GM23338 (cell line): ENCODE measurements at regions not wholly inside any gene's neighbourhood (a gene's known extent, or its start where the extent isn't known, plus 50 kb on each side); places are given as distances from the start of the nearest gene placed in this dataset.

Experiments
- ATAC-seq: fragments of 200-7000 bp; cut with Tn5 transposase; 3 replicates; pipeline ENCODE4 v1.9.1; 2020
- DNase-seq: peaks from one replicate; pipeline ENCODE4 v3.0.0-alpha.2; 2015; ENCODE audit warnings: low spot score
- H2AFZ ChIP-seq: fragments of 200-600 bp; sonication (generic); 2 replicates; pipeline ENCODE4 v1.8.0; 2016; ENCODE audit warnings: antibody characterized with exemption, mild to moderate bottlenecking, moderate library complexity
- H3F3A ChIP-seq: fragments of 200-600 bp; sonication (generic); replicated peaks from 2 replicates; pipeline ENCODE4 v1.8.0; 2017; ENCODE audit warnings: antibody characterized with exemption, mixed run types, low read depth
- H3K27ac ChIP-seq: fragments of 200-600 bp; sonication (generic); 2 replicates; pipeline ENCODE4 v1.6.1; 2016; ENCODE audit warnings: low read depth
- H3K27me3 ChIP-seq: fragments of 200-600 bp; sonication (generic); 2 replicates; pipeline ENCODE4 v1.8.0; 2016; ENCODE audit warnings: mild to moderate bottlenecking, mixed run types, moderate library complexity; ENCODE audit not compliant: insufficient read depth
- H3K36me3 ChIP-seq: fragments of 200-600 bp; sonication (generic); 2 replicates; pipeline ENCODE4 v1.8.0; 2016; ENCODE audit warnings: mild to moderate bottlenecking; ENCODE audit not compliant: insufficient read depth
- H3K4me1 ChIP-seq: fragments of 200-600 bp; sonication (generic); 2 replicates; pipeline ENCODE4 v1.8.0; 2016; ENCODE audit warnings: mild to moderate bottlenecking, moderate library complexity; ENCODE audit not compliant: insufficient read depth
- H3K4me2 ChIP-seq: fragments of 200-600 bp; sonication (generic); 2 replicates; pipeline ENCODE4 v1.7.1; 2017; ENCODE audit warnings: mixed run types
- H3K4me3 ChIP-seq: fragments of 200-600 bp; sonication (generic); 2 replicates; pipeline ENCODE4 v1.6.1; 2016; ENCODE audit warnings: mixed run types
- H3K79me2 ChIP-seq: fragments of 200-600 bp; sonication (generic); replicated peaks from 2 replicates; pipeline ENCODE4 v1.8.0; 2017; ENCODE audit warnings: mild to moderate bottlenecking; ENCODE audit not compliant: insufficient read depth
- H3K9me2 ChIP-seq: fragments of 200-600 bp; sonication (generic); 2 replicates; pipeline ENCODE4 v1.8.0; 2017; ENCODE audit not compliant: insufficient read depth
- H4K20me1 ChIP-seq: fragments of 200-600 bp; sonication (generic); replicated peaks from 2 replicates; pipeline ENCODE4 v1.8.0; 2017; ENCODE audit warnings: mild to moderate bottlenecking; ENCODE audit not compliant: insufficient read depth
- H3K27ac Mint-ChIP-seq: 2 replicates; pipeline ENCODE4 v1.8.0; 2020; ENCODE audit warnings: inconsistent platforms, mild to moderate bottlenecking, moderate library complexity, mixed read lengths
- H3K27me3 Mint-ChIP-seq: 3 replicates; pipeline ENCODE4 v1.8.0; 2022; ENCODE audit warnings: low read depth, mild to moderate bottlenecking, moderate library complexity, mixed read lengths, inconsistent platforms; ENCODE audit not compliant: insufficient read depth, poor library complexity
- H3K36me3 Mint-ChIP-seq: 3 replicates; pipeline ENCODE4 v1.8.0; 2021; ENCODE audit warnings: low read depth, mild to moderate bottlenecking, inconsistent platforms, moderate library complexity, mixed read lengths
- H3K4me1 Mint-ChIP-seq: 3 replicates; pipeline ENCODE4 v1.8.0; 2020; ENCODE audit warnings: mild to moderate bottlenecking, inconsistent platforms, mixed read lengths
- H3K4me3 Mint-ChIP-seq: 3 replicates; pipeline ENCODE4 v1.8.0; 2021; ENCODE audit warnings: moderate library complexity, mild to moderate bottlenecking, inconsistent platforms, mixed read lengths
- H3K9me3 Mint-ChIP-seq: 3 replicates; pipeline ENCODE4 v1.8.0; 2020; ENCODE audit warnings: moderate library complexity, mild to moderate bottlenecking, inconsistent platforms, mixed read lengths
- CREB1 ChIP-seq: fragments of 250-450 bp; sonication (Bioruptor Pico); IDR thresholded peaks from 2 replicates; pipeline ENCODE4 v1.5.0; 2020; ENCODE audit warnings: low read depth, mild to moderate bottlenecking, moderate library complexity
- CTCF ChIP-seq, 2 experiments: fragments of 200-600 bp in 1 of 2; sonication (generic) in 1 of 2; conservative IDR thresholded peaks; 2 replicates each; pipeline versions ENCODE4 v1.5.1 to v1.6.1; 2016 to 2017; ENCODE audit warnings: antibody characterized with exemption in 2 of 2, low read depth in 2 of 2, mild to moderate bottlenecking in 2 of 2, moderate library complexity in 1 of 2
- ETS1 ChIP-seq: IDR thresholded peaks from 2 replicates; pipeline ENCODE4 v1.6.1; 2016; ENCODE audit warnings: antibody characterized with exemption
- EZH2 ChIP-seq: fragments of 200-600 bp; sonication (generic); IDR thresholded peaks from one replicate; pipeline ENCODE4 v1.8.0; 2017; ENCODE audit warnings: antibody characterized with exemption, mild to moderate bottlenecking, low read depth; ENCODE audit not compliant: unreplicated experiment
- EZH2phosphoT487 ChIP-seq: fragments of 200-600 bp; sonication (generic); IDR thresholded peaks from one replicate; pipeline ENCODE4 v1.8.1; 2018; ENCODE audit warnings: antibody characterized with exemption; ENCODE audit not compliant: unreplicated experiment
- JUNB ChIP-seq: IDR thresholded peaks from one replicate; pipeline ENCODE4 v1.6.1; 2016; ENCODE audit warnings: antibody characterized with exemption; ENCODE audit not compliant: unreplicated experiment
- NANOG ChIP-seq: IDR thresholded peaks from 2 replicates; pipeline ENCODE4 v1.6.1; 2016; ENCODE audit warnings: antibody characterized with exemption, borderline replicate concordance
- POLR2AphosphoS5 ChIP-seq: IDR thresholded peaks from 2 replicates; pipeline ENCODE4 v1.6.1; 2016; ENCODE audit warnings: antibody characterized with exemption, low read depth
- REST ChIP-seq: IDR thresholded peaks from one replicate; pipeline ENCODE4 v1.6.1; 2018; ENCODE audit warnings: antibody characterized with exemption; ENCODE audit not compliant: unreplicated experiment
- STAT1 ChIP-seq: IDR thresholded peaks from one replicate; pipeline ENCODE4 v1.6.1; 2016; ENCODE audit warnings: antibody characterized with exemption; ENCODE audit not compliant: unreplicated experiment
- ZNF114 ChIP-seq: fragments of 250-450 bp; sonication (Bioruptor Pico); IDR thresholded peaks from 2 replicates; pipeline ENCODE4 v1.5.0; 2020; ENCODE audit warnings: mild to moderate bottlenecking, moderate library complexity
- ZNF331 ChIP-seq: fragments of 250-450 bp; sonication (Bioruptor Pico); IDR thresholded peaks from 2 replicates; pipeline ENCODE4 v1.5.0; 2020; ENCODE audit warnings: low read depth, mild to moderate bottlenecking, moderate library complexity
- ZNF462 ChIP-seq: fragments of 250-450 bp; sonication (Bioruptor Pico); IDR thresholded peaks from 2 replicates; pipeline ENCODE4 v1.5.0; 2020; ENCODE audit warnings: mild to moderate bottlenecking, moderate library complexity

GRCh38 chr20:52086878-52087277 is 104.7 kb downstream of the ZFP64 start:
- H3K27ac Mint-ChIP-seq, result no peak overlapping the region
- Histone ChIP-seq H4K20me1 (no peaks in the 10 kb centered on the region), H3K27ac (no peak overlapping the region), H3K9me2 (no peaks in the 10 kb centered on the region), H3F3A (no peaks in the 10 kb centered on the region; the same call in 1 of the 2 replicates), H3K4me3 (no peak overlapping the region), H3K36me3 (peaks cover 13% of the 10 kb centered on the region), H3K27me3 (no peaks in the 10 kb centered on the region), H3K79me2 (no peaks in the 10 kb centered on the region), H3K4me1 (no peaks in the 10 kb centered on the region), H3K4me2 (no peak overlapping the region), H2AFZ (no peak overlapping the region)
- no peak overlapping the region for H3K4me3 Mint-ChIP-seq
- H3K4me1 Mint-ChIP-seq, result peaks cover 13% of the 10 kb centered on the region; the same call in 2 of the 3 replicates
- peaks cover 25% of the 10 kb centered on the region for H3K9me3 Mint-ChIP-seq
- no peak for DNase-seq
- H3K27me3 Mint-ChIP-seq, result no peaks in the 10 kb centered on the region
- H3K36me3 Mint-ChIP-seq, result peaks cover 53% of the 10 kb centered on the region
- no peak for TF ChIP-seq ZNF331
- TF ChIP-seq ZNF462 (CRISPR knock-in tag), result no peak
- no peak for TF ChIP-seq REST
- TF ChIP-seq EZH2phosphoT487, result no peak
- no peak for TF ChIP-seq EZH2
- no peak for TF ChIP-seq POLR2AphosphoS5
- TF ChIP-seq CTCF (conservative IDR thresholded peaks at IDR 0.05; ENCODE audit: low read depth in 2 of 2), result no peak
- TF ChIP-seq ETS1, result no peak
- no peak for TF ChIP-seq JUNB
- TF ChIP-seq NANOG, result no peak
- TF ChIP-seq ZNF114 (CRISPR knock-in tag), result no peak
- TF ChIP-seq STAT1, result no peak
- TF ChIP-seq CREB1 (CRISPR knock-in tag), result no peak
- ATAC-seq, result no peak
